ENCODE measurements at regions not wholly inside any gene's neighbourhood (a gene's known extent, or its start where the extent isn't known, plus 50 kb on each side); places are given as distances from the start of the nearest gene placed in this dataset.

DNA sequence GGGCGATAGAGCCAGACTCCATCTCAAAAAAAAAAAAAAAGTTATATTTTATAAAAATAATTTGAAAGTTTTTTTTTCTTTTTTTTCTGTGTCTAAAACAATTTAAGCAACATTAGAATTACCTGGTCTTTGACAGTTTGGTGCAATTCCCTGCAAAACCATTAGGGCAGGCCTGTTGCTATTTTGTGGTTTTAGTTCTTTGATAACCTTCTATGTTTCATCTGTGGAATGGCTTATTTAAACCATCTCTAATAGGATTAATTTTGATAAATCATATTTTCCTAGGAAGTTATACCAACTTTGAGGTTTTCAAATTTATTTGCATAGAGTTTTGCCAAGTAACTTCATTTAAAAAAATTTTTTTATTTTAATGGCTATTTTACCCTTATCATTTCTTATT is 141.2 kb upstream of the TWIST2 start:
- TF ChIP-seq GATA2 (IDR thresholded peaks at IDR 0.05; ENCODE audit: low read depth, low read length) (no peak), GATA3 (IDR thresholded peaks at IDR 0.05; ENCODE audit: low read depth, low read length) (no peak)

Data from SH-SY5Y (cell line).